Mesothelial cell of epicardium (in vitro differentiated cells): ENCODE measurements at regions not wholly inside any gene's neighbourhood (a gene's known extent, or its start where the extent isn't known, plus 50 kb on each side); places are given as distances from the start of the nearest gene placed in this dataset.

ENCODE experiments used
- DNase-seq, 2 experiments: peaks; one replicate each; pipeline ENCODE4 v3.0.0; 2021; ENCODE audit warnings: low spot score in 2 of 2; ENCODE audit not compliant: unreplicated experiment in 2 of 2
- H3K27ac Mint-ChIP-seq: 2 replicates; pipeline ENCODE4 v1.8.0; 2021; ENCODE audit warnings: mixed read lengths
- H3K27me3 Mint-ChIP-seq: 2 replicates; pipeline ENCODE4 v1.8.0; 2021; ENCODE audit warnings: low read depth, mixed read lengths
- H3K36me3 Mint-ChIP-seq: 2 replicates; pipeline ENCODE4 v1.8.0; 2021; ENCODE audit warnings: mixed read lengths
- H3K4me1 Mint-ChIP-seq: 2 replicates; pipeline ENCODE4 v1.8.0; 2021; ENCODE audit warnings: mixed read lengths
- H3K4me3 Mint-ChIP-seq: 2 replicates; pipeline ENCODE4 v1.8.0; 2021; ENCODE audit warnings: mild to moderate bottlenecking, moderate library complexity, mixed read lengths
- H3K9me3 Mint-ChIP-seq: 2 replicates; pipeline ENCODE4 v1.8.0; 2021; ENCODE audit warnings: mixed read lengths
- CTCF ChIP-seq: fragments of 200-600 bp; sonication (generic); IDR thresholded peaks from one replicate; pipeline ENCODE4 v1.5.0; 2021; ENCODE audit warnings: antibody characterized with exemption; ENCODE audit not compliant: unreplicated experiment

DNA sequence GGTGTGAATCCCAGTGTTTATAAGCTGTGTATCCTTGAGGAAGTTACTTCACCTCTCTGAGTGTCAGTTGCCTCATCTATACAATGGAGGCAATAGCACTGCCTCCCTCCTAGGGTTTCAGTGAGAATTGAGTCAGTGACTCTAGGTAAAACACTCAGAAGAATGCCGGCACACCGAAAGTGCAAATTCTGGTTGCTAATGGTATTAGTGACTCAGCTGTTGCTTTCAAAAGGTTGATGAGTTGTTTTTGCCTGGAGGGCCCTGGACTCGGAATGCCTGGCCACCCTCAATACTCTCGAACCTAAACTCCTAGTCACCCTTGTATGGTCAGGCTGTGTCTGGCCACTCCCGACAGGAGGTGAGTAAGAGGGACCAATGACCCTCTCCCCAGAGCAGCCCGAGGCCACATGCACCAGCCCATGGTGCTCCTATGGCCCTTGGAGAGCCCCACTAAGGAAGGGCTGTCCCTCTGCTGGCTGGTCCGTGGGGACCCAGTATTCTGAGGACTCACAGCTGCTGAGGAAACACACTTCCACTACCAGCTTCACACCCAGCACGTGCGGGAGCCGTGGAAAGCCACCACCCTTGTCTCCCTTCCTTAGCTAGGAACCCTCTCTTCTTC is 60.2 kb downstream of the CALML3 start:
- peak overlapping the region; percentile 63 for H3K27ac Mint-ChIP-seq
- H3K36me3 Mint-ChIP-seq = peaks cover 5% of the 10 kb centered on the region
- peaks cover 11% of the 10 kb centered on the region for H3K9me3 Mint-ChIP-seq
- no peak for DNase-seq
- no peak overlapping the region for H3K4me3 Mint-ChIP-seq
- H3K4me1 Mint-ChIP-seq = peaks cover 60% of the 10 kb centered on the region
- H3K27me3 Mint-ChIP-seq = no peaks in the 10 kb centered on the region
- no peak for TF ChIP-seq CTCF

GRCh38 chr10:5585517-5586206 is 60.9 kb downstream of the CALML3 start:
- TF ChIP-seq CTCF = no peak
- H3K36me3 Mint-ChIP-seq = peaks cover 3% of the 10 kb centered on the region
- H3K9me3 Mint-ChIP-seq = peaks cover 8% of the 10 kb centered on the region
- peak overlapping the region; percentile 63 for H3K27ac Mint-ChIP-seq
- H3K4me1 Mint-ChIP-seq = peaks cover 66% of the 10 kb centered on the region
- DNase-seq = no peak
- no peak overlapping the region for H3K4me3 Mint-ChIP-seq
- no peaks in the 10 kb centered on the region for H3K27me3 Mint-ChIP-seq

GRCh38 chr10:5587151-5588079 is 62.7 kb downstream of the CALML3 start:
- Mint-ChIP-seq H3K36me3 (no peaks in the 10 kb centered on the region), H3K27me3 (no peaks in the 10 kb centered on the region), H3K27ac (peak overlapping the region; percentile 63), H3K4me1 (peaks cover 82% of the 10 kb centered on the region), H3K9me3 (no peaks in the 10 kb centered on the region), H3K4me3 (no peak overlapping the region)
- no peak for TF ChIP-seq CTCF
- no peak for DNase-seq

- H3K27me3 Mint-ChIP-seq = no peaks in the 10 kb centered on the region
- no peaks in the 10 kb centered on the region for H3K9me3 Mint-ChIP-seq
- DNase-seq = no peak
- no peaks in the 10 kb centered on the region for H3K36me3 Mint-ChIP-seq
- H3K4me1 Mint-ChIP-seq = peaks cover 85% of the 10 kb centered on the region
- TF ChIP-seq CTCF = no peak
- no peak overlapping the region for H3K27ac Mint-ChIP-seq
- no peak overlapping the region for H3K4me3 Mint-ChIP-seq
Observed at GRCh38 chr10:5588080-5588453, 63.3 kb downstream of the CALML3 start.

DNA sequence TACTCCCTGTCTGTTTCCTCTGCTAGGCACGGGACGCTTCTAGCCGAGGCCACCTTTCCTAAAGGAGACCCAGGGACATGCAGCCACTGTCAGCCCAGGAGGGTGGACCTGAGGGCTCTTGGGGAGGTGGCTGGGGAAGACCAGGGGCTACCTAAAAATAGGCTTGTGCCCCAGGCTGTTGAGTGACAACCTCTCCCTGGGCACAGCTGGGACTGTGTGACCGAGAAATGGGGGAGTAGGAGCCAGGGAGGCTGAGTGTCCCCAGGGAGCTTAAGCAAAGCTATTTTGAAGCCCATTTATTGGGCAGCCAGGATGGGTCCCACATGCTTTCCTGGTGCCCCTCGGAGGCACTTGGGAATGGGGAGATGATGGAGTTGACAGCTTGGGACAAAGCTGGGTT is 63.8 kb downstream of the CALML3 start:
- TF ChIP-seq CTCF = no peak

More for the DNA sequence above, 63.8 kb downstream of the CALML3 start:
- Mint-ChIP-seq H3K4me3 (no peak overlapping the region), H3K27ac (peak overlapping the region; percentile 85), H3K27me3 (no peaks in the 10 kb centered on the region), H3K36me3 (no peaks in the 10 kb centered on the region), H3K9me3 (no peaks in the 10 kb centered on the region), H3K4me1 (peaks cover 82% of the 10 kb centered on the region)
- no peak for DNase-seq
